NB4 (cell line): ENCODE measurements at regions not wholly inside any gene's neighbourhood (a gene's known extent, or its start where the extent isn't known, plus 50 kb on each side); places are given as distances from the start of the nearest gene placed in this dataset.

ENCODE experiments used
- POLR2A ChIP-seq: IDR thresholded peaks from 2 replicates; pipeline ENCODE4 v1.6.1; 2011; ENCODE audit warnings: mild to moderate bottlenecking; ENCODE audit not compliant: insufficient read length; ENCODE audit errors: extremely low read depth
- TF ChIP-seq, protein P1 (sequence below): IDR thresholded peaks from one replicate; pipeline ENCODE4 v1.5.1; 2012; ENCODE audit warnings: low read depth, low read length
- TF ChIP-seq, protein P2 (sequence below): IDR thresholded peaks from 2 replicates; pipeline ENCODE4 v1.6.1; 2011; ENCODE audit warnings: low read depth, low read length

DNA sequence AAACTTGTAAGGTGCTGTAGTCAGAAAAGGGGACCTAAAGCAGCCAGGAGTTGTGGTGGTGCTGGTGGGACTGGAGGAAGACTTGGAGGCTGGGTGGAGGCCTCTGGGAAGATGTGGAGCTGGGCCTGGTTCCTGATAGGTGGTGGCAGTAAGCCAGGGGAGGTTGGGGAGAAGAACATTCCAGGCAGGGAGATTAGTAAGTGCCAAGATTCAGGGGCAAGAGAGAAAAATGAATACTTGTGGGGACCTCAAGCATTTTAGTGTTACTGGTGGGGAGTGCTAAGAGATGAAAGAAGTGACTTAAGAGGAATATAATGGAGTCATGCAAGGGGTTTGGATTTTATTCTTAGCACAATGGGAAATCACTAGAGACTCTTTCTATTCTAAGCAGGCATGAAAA lies 79.0 kb upstream of the B3GAT2 start:
- TF ChIP-seq, protein P1, sequence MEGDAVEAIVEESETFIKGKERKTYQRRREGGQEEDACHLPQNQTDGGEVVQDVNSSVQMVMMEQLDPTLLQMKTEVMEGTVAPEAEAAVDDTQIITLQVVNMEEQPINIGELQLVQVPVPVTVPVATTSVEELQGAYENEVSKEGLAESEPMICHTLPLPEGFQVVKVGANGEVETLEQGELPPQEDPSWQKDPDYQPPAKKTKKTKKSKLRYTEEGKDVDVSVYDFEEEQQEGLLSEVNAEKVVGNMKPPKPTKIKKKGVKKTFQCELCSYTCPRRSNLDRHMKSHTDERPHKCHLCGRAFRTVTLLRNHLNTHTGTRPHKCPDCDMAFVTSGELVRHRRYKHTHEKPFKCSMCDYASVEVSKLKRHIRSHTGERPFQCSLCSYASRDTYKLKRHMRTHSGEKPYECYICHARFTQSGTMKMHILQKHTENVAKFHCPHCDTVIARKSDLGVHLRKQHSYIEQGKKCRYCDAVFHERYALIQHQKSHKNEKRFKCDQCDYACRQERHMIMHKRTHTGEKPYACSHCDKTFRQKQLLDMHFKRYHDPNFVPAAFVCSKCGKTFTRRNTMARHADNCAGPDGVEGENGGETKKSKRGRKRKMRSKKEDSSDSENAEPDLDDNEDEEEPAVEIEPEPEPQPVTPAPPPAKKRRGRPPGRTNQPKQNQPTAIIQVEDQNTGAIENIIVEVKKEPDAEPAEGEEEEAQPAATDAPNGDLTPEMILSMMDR = no peak
- TF ChIP-seq, protein P2, sequence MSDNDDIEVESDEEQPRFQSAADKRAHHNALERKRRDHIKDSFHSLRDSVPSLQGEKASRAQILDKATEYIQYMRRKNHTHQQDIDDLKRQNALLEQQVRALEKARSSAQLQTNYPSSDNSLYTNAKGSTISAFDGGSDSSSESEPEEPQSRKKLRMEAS = no peak
- no peak for TF ChIP-seq POLR2A
